Neural cell (in vitro differentiated cells): ENCODE measurements at regions not wholly inside any gene's neighbourhood (a gene's known extent, or its start where the extent isn't known, plus 50 kb on each side); places are given as distances from the start of the nearest gene placed in this dataset.

ENCODE experiments used
- EZH2 ChIP-seq: fragments of 200-600, 300-800 bp; shearing (Covaris generic), sonication (generic); IDR thresholded peaks from 2 replicates; pipeline ENCODE4 v1.6.1; 2014; ENCODE audit warnings: antibody characterized with exemption, low read length, borderline replicate concordance, mild to moderate bottlenecking; ENCODE audit not compliant: insufficient read depth, poor library complexity, severe bottlenecking
- MXI1 ChIP-seq: fragments of 450-650 bp; conservative IDR thresholded peaks from 2 replicates; pipeline ENCODE4 v1.6.1; 2014; ENCODE audit warnings: antibody characterized with exemption, mild to moderate bottlenecking; ENCODE audit not compliant: poor library complexity, severe bottlenecking
- POLR2AphosphoS5 ChIP-seq: IDR thresholded peaks from 2 replicates; pipeline ENCODE4 v1.6.1; 2012
- TF ChIP-seq, protein P1 (sequence below): fragments of 450-650 bp; IDR thresholded peaks from 2 replicates; pipeline ENCODE4 v1.5.1; 2014; ENCODE audit warnings: antibody characterized with exemption, mild to moderate bottlenecking, moderate library complexity; ENCODE audit not compliant: poor library complexity, severe bottlenecking
- TF ChIP-seq, protein P2 (sequence below): IDR thresholded peaks from 2 replicates; pipeline ENCODE4 v1.6.1; 2012; ENCODE audit warnings: borderline replicate concordance

DNA sequence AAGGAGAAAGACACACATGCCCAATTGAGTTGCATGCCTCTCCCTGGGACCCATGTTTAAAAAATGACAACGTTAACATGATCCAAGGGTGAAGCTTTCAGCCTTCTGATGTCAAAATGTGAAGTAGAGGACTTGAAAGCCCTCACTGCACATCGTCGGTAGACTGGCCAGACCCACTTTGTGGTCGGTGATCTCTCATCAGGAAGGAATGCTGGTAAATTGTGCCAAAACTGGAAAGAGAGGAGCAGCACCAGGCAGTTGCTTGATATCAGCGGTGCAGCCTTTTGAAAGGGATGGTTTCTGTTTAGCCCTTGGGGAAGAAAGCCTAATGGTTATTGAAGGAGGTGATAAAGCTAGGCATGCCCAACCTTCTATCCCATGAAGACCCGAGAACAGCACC, 125.3 kb upstream of the MARCHF11 start:
- TF ChIP-seq EZH2 (no peak), MXI1 (no peak), POLR2AphosphoS5 (no peak)
- TF ChIP-seq, protein P1, sequence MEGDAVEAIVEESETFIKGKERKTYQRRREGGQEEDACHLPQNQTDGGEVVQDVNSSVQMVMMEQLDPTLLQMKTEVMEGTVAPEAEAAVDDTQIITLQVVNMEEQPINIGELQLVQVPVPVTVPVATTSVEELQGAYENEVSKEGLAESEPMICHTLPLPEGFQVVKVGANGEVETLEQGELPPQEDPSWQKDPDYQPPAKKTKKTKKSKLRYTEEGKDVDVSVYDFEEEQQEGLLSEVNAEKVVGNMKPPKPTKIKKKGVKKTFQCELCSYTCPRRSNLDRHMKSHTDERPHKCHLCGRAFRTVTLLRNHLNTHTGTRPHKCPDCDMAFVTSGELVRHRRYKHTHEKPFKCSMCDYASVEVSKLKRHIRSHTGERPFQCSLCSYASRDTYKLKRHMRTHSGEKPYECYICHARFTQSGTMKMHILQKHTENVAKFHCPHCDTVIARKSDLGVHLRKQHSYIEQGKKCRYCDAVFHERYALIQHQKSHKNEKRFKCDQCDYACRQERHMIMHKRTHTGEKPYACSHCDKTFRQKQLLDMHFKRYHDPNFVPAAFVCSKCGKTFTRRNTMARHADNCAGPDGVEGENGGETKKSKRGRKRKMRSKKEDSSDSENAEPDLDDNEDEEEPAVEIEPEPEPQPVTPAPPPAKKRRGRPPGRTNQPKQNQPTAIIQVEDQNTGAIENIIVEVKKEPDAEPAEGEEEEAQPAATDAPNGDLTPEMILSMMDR, result no peak
- TF ChIP-seq, protein P2, sequence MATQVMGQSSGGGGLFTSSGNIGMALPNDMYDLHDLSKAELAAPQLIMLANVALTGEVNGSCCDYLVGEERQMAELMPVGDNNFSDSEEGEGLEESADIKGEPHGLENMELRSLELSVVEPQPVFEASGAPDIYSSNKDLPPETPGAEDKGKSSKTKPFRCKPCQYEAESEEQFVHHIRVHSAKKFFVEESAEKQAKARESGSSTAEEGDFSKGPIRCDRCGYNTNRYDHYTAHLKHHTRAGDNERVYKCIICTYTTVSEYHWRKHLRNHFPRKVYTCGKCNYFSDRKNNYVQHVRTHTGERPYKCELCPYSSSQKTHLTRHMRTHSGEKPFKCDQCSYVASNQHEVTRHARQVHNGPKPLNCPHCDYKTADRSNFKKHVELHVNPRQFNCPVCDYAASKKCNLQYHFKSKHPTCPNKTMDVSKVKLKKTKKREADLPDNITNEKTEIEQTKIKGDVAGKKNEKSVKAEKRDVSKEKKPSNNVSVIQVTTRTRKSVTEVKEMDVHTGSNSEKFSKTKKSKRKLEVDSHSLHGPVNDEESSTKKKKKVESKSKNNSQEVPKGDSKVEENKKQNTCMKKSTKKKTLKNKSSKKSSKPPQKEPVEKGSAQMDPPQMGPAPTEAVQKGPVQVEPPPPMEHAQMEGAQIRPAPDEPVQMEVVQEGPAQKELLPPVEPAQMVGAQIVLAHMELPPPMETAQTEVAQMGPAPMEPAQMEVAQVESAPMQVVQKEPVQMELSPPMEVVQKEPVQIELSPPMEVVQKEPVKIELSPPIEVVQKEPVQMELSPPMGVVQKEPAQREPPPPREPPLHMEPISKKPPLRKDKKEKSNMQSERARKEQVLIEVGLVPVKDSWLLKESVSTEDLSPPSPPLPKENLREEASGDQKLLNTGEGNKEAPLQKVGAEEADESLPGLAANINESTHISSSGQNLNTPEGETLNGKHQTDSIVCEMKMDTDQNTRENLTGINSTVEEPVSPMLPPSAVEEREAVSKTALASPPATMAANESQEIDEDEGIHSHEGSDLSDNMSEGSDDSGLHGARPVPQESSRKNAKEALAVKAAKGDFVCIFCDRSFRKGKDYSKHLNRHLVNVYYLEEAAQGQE, result no peak
